ENCODE measurements at regions not wholly inside any gene's neighbourhood (a gene's known extent, or its start where the extent isn't known, plus 50 kb on each side); places are given as distances from the start of the nearest gene placed in this dataset.
"Not testable (repeated sequence)": the region's sequence is repeated elsewhere in the genome, so short reads cannot be mapped to it uniquely, and the experiment has no call there.

- DNase-seq, result no peak
Observed at GRCh38 chr14:105581551-105582341, 55.4 kb downstream of the TMEM121 start.

- DNase-seq, result no peak
Observed at GRCh38 chr14:105582639-105583038, 56.3 kb downstream of the TMEM121 start.

GRCh38 chr14:105583914-105584313 is 57.5 kb downstream of the TMEM121 start:
- DNase-seq, result not testable (repeated sequence)

GRCh38 chr14:105585290-105585689 is 58.9 kb downstream of the TMEM121 start:
- not testable (repeated sequence) for DNase-seq

- not testable (repeated sequence) for DNase-seq
Observed at GRCh38 chr14:105585722-105586121, 59.3 kb downstream of the TMEM121 start.

- DNase-seq, result not testable (repeated sequence)
Observed at GRCh38 chr14:105586144-105586872, 59.9 kb downstream of the TMEM121 start.

GRCh38 chr14:105587034-105587433 is 60.7 kb downstream of the TMEM121 start:
- not testable (repeated sequence) for DNase-seq

GRCh38 chr14:105587482-105588235 is 61.3 kb downstream of the TMEM121 start:
- DNase-seq, result not testable (repeated sequence)

GRCh38 chr14:105588236-105588860 is 62.0 kb downstream of the TMEM121 start:
- no peak for DNase-seq

- DNase-seq, result no peak
Observed at GRCh38 chr14:105589161-105589925, 63.0 kb downstream of the TMEM121 start.

- DNase-seq, result not testable (repeated sequence)
Observed at GRCh38 chr14:105589926-105590185, 63.5 kb downstream of the TMEM121 start.

- DNase-seq, result no peak
Observed at GRCh38 chr14:105591052-105591451, 64.7 kb downstream of the TMEM121 start.

GRCh38 chr14:105591792-105592341 is 65.5 kb downstream of the TMEM121 start:
- not testable (repeated sequence) for DNase-seq

- DNase-seq, result not testable (repeated sequence)
Observed at GRCh38 chr14:105592646-105593045, 66.3 kb downstream of the TMEM121 start.

- not testable (repeated sequence) for DNase-seq
Observed at GRCh38 chr14:105595346-105595745, 69.0 kb downstream of the TMEM121 start.

- DNase-seq, result not testable (repeated sequence)
Observed at GRCh38 chr14:105596374-105596773, 70.0 kb downstream of the TMEM121 start.

DNA sequence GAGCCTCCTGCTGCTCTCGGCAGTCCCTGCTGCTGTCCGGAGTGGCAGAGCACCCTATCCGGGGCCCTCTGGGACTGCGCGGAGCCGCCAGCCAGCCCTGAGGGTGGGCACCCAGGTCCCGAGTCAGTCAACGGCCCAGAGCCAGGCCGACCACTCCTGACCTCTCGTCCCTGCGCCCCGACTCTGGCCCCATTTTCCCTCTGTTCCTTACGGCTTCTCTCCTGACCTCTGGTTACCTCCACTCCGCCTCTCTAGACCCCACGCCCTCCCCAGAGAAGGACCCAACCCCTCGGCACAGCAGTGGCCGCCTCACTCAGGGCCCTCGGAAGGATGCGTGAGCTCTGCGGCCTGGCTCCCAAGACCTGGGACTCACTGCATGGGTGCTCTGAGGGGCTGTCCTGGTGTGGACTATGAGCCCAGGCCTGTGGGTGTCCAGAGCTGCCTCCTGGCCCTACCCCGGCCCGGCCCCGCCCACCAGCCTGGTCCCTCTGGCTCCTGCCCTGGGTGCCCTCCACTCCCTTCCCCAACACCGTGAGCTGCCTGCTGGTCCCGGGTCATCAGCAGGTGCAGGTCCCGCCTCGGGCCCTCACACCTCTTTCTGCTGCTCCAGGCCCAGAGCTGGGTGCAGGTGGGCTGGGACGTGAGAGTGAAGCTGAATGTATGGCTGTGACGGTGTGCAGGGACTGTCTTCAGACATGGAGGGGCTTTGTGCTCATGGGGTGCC is 71.8 kb downstream of the TMEM121 start:
- not testable (repeated sequence) for DNase-seq

DNA sequence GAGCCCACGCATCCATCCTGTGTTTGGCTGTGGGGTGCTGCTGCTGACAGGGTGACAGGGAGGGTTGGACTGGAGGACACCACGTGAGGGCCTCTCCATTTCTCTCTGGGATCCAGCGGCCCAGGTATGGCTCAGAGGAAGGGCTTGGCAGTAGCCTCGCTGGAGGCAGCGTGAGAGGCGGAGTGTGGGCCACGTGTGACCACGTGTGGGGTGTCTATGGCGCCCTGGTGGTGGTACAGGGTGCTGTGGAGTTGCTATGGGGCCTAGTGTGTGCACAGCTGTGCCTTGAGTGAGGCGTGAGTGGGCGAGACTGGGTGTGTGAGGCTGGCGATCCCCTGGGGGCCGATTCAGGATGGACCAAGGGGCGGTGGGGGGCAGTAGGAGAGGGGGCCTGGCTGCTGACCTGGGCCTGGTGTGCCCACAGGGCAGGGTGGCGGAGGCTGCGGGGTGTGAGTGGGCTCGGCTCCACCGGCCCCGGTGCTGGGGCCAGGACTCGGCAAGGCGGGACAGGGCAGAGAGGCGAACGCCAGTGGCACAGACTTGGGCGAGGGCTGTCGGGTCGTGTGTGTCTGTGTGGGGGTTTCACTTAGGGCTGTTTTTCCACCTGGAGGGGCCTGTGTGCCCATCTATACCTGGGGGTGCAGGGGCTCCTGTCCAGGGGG is 72.7 kb downstream of the TMEM121 start:
- DNase-seq, result not testable (repeated sequence)

DNA sequence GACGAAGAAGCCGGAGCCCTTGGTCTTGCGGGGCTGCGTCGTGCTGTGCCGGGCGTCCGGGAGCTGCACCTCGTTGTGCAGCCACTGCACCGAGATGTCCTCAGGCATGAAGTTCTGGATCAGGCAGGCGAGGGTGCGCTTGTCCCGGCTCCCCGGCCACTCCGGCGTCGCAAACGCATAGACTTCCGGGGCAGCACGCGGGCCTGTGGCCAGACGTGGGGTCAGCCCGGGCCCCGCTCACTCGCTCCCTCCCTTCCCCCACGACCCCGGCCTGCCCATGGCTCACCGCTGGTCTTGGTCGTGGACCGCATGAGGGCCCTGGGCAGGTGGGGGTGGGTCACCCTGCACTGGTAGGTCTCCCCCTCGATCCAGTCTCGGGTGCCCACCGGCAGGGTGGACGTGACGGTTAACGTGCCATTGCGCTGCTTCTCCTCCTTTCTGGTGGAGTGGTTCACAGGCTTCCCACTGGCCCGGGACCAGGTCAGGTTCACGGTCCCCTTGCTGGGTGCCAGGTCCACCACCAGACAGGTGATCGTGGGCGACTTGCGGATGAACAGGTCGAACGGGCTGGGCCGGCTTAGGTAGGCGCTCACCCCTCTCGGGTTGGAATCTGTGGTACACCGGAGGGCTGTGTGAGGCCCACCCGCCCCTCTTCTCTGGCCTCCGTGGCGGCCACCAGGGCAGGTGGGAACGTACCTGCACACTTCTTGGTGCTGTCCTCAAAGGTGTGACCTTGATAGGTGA is 74.0 kb downstream of the TMEM121 start:
- DNase-seq, result not testable (repeated sequence)

- no peak for DNase-seq
Observed at GRCh38 chr14:105600939-105601359, 74.6 kb downstream of the TMEM121 start.

All from GOT3 (cell line).